DND-41 (cell line): ENCODE measurements at regions not wholly inside any gene's neighbourhood (a gene's known extent, or its start where the extent isn't known, plus 50 kb on each side); places are given as distances from the start of the nearest gene placed in this dataset.

Source experiments
- CTCF ChIP-seq: IDR thresholded peaks from 2 replicates; pipeline ENCODE4 v1.5.1; 2012; ENCODE audit warnings: borderline replicate concordance, low read length, moderate library complexity, mild to moderate bottlenecking; ENCODE audit not compliant: poor library complexity, severe bottlenecking; ENCODE audit errors: extremely low read depth
- EZH2 ChIP-seq: IDR thresholded peaks from 3 replicates; pipeline ENCODE4 v1.6.1; 2012; ENCODE audit warnings: borderline replicate concordance, low read depth, mild to moderate bottlenecking, moderate library complexity, low read length, inconsistent platforms; ENCODE audit not compliant: severe bottlenecking

- no peak for TF ChIP-seq CTCF
- no peak for TF ChIP-seq EZH2
Measured at GRCh38 chr2:29990129-29990528, 68.7 kb upstream of the ALK start.
